Testis (tissue), 2 donors: ENCODE measurements at regions not wholly inside any gene's neighbourhood (a gene's known extent, or its start where the extent isn't known, plus 50 kb on each side); places are given as distances from the start of the nearest gene placed in this dataset.

Experiments
- CTCF ChIP-seq, 3 experiments: fragments of 450-650 bp in 2 of 3; fragments of 200-600 bp in 1 of 3; sonication (generic) in 1 of 3; IDR thresholded peaks; one replicate each; pipeline ENCODE4 v1.5.1; 2016 to 2019; ENCODE audit warnings: antibody characterized with exemption in 3 of 3, mild to moderate bottlenecking in 2 of 3, moderate library complexity in 1 of 3
- POLR2A ChIP-seq: fragments of 450-650 bp; IDR thresholded peaks from one replicate; pipeline ENCODE4 v1.6.1; 2017; ENCODE audit warnings: antibody characterized with exemption, mild to moderate bottlenecking, moderate library complexity

DNA sequence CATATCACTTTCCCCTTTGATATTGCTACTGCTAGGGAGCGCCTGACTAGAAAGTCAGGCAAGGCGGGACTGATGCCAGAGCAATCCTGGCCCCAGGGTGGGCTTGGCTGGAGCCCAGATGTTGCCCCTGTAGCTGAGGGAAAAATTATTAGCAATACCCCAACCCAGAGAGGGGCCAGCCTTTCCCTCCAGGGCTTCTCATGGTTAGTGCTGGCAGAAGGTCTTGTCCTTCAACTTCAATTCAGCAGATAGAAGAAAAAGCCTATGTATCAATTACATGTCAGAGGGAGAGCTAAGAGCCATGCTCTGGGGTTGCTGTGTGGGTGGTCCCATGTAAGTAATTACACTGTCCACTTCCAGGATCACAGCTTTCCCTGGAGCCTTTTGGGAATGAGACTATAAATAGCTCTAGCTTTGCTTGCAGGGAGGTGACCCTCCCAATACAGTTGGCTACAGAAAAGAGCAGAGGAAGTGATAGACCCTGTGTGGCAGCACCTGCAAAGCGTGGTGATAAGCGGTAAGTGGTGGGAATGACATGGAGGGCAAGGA, 579.1 kb downstream of the CCSER2 start:
- no peak for TF ChIP-seq POLR2A
- no peak for TF ChIP-seq CTCF (IDR thresholded peaks at IDR 0.05)
